Trophoblast cell (in vitro differentiated cells and primary cell): ENCODE measurements at regions not wholly inside any gene's neighbourhood (a gene's known extent, or its start where the extent isn't known, plus 50 kb on each side); places are given as distances from the start of the nearest gene placed in this dataset.
A peak's percentile ranks its signal among the peaks of the same experiment; 100 is the strongest.

Source experiments
- DNase-seq, 2 donors: peaks; one replicate each; pipeline ENCODE4 v3.0.0-alpha.2; 2016
- H2AFZ ChIP-seq: 2 replicates; pipeline ENCODE4 v1.6.1; 2013; ENCODE audit warnings: low read length, moderate library complexity, mild to moderate bottlenecking; ENCODE audit not compliant: insufficient read depth, poor library complexity
- H2AK5ac ChIP-seq: 2 replicates; pipeline ENCODE4 v1.6.1; 2013; ENCODE audit warnings: mild to moderate bottlenecking, low read length
- H2BK120ac ChIP-seq: 2 replicates; pipeline ENCODE4 v1.6.1; 2013; ENCODE audit warnings: low read length, mild to moderate bottlenecking, moderate library complexity; ENCODE audit not compliant: insufficient read depth, poor library complexity
- H2BK12ac ChIP-seq: 2 replicates; pipeline ENCODE4 v1.6.1; 2013; ENCODE audit warnings: mild to moderate bottlenecking, low read length, moderate library complexity
- H2BK5ac ChIP-seq: 2 replicates; pipeline ENCODE4 v1.6.1; 2013; ENCODE audit warnings: low read length, low read depth, moderate library complexity, mild to moderate bottlenecking; ENCODE audit not compliant: poor library complexity
- H3K14ac ChIP-seq: 2 replicates; pipeline ENCODE4 v1.6.1; 2013; ENCODE audit warnings: mild to moderate bottlenecking, low read length
- H3K18ac ChIP-seq: 2 replicates; pipeline ENCODE4 v1.6.1; 2013; ENCODE audit warnings: mild to moderate bottlenecking, low read length
- H3K23ac ChIP-seq: 2 replicates; pipeline ENCODE4 v1.6.1; 2013; ENCODE audit warnings: low read length
- H3K27ac ChIP-seq: 2 replicates; pipeline ENCODE4 v1.5.1; 2013; ENCODE audit warnings: low read depth, mild to moderate bottlenecking, inconsistent platforms, low read length, moderate library complexity
- H3K27me3 ChIP-seq: 2 replicates; pipeline ENCODE4 v1.6.1; 2013; ENCODE audit warnings: inconsistent platforms, mild to moderate bottlenecking, low read length, moderate library complexity; ENCODE audit not compliant: insufficient read depth
- H3K36me3 ChIP-seq, 2 experiments: 1 replicate in 1 of 2; 2 replicates in 1 of 2; pipeline ENCODE4 v1.6.1; 2013; ENCODE audit warnings: low read length in 2 of 2, mild to moderate bottlenecking in 2 of 2, moderate library complexity in 1 of 2; ENCODE audit not compliant: insufficient read depth in 2 of 2, control insufficient read depth in 1 of 2
- H3K4ac ChIP-seq: 2 replicates; pipeline ENCODE4 v1.6.1; 2013; ENCODE audit warnings: low read depth, mild to moderate bottlenecking, low read length, moderate library complexity
- H3K4me1 ChIP-seq, 2 experiments: 1 replicate in 1 of 2; 2 replicates in 1 of 2; pipeline ENCODE4 v1.6.1; 2013; ENCODE audit warnings: low read length in 2 of 2, mild to moderate bottlenecking in 2 of 2, moderate library complexity in 1 of 2; ENCODE audit not compliant: insufficient read depth in 2 of 2, control insufficient read depth in 1 of 2
- H3K4me2 ChIP-seq: 2 replicates; pipeline ENCODE4 v1.6.1; 2013; ENCODE audit warnings: inconsistent platforms, mild to moderate bottlenecking, low read length, moderate library complexity
- H3K4me3 ChIP-seq: 2 replicates; pipeline ENCODE4 v1.5.1; 2013; ENCODE audit warnings: mild to moderate bottlenecking, low read depth, low read length, inconsistent platforms
- H3K79me1 ChIP-seq: one replicate; pipeline ENCODE4 v1.6.1; 2013; ENCODE audit warnings: low read length
- H3K79me2 ChIP-seq: 2 replicates; pipeline ENCODE4 v1.6.1; 2013; ENCODE audit warnings: low read length, mild to moderate bottlenecking; ENCODE audit not compliant: control insufficient read depth, insufficient read depth, poor library complexity
- H3K9ac ChIP-seq: 2 replicates; pipeline ENCODE4 v1.6.1; 2013; ENCODE audit warnings: mild to moderate bottlenecking, low read length
- H3K9me3 ChIP-seq: 2 replicates; pipeline ENCODE4 v1.6.1; 2013; ENCODE audit warnings: low read depth, mild to moderate bottlenecking, control low read depth, inconsistent platforms, low read length; ENCODE audit not compliant: insufficient read depth
- H4K12ac ChIP-seq: 2 replicates; pipeline ENCODE4 v1.6.1; 2013; ENCODE audit warnings: low read depth, mild to moderate bottlenecking, low read length, moderate library complexity
- H4K8ac ChIP-seq: 2 replicates; pipeline ENCODE4 v1.6.1; 2013; ENCODE audit warnings: low read depth, mild to moderate bottlenecking, low read length, moderate library complexity
- H4K91ac ChIP-seq: one replicate; pipeline ENCODE4 v1.6.1; 2013; ENCODE audit warnings: low read depth, mild to moderate bottlenecking, low read length, moderate library complexity
- WGBS: extraction: QIAGEN DNeasy Blood & Tissue Kit; methylation state at CpG from one replicate; pipeline ENCODE4 v1.1.7; 2013; ENCODE audit warnings: missing lambda C conversion rate; ENCODE audit not compliant: insufficient read length, insufficient coverage; ENCODE audit errors: extremely low coverage; 5-methylcytosine and 5-hydroxymethylcytosine counted together

GRCh38 chr1:244239261-244239770, 188.2 kb downstream of the ZBTB18 start:
- DNase-seq: no peak
- peak overlapping the region; percentile 93 for H4K91ac ChIP-seq
- H3K14ac ChIP-seq: peak overlapping the region; percentile 58
- no peak overlapping the region for H3K4me3 ChIP-seq
- peak overlapping the region; percentile 91 for H3K4ac ChIP-seq
- no peak overlapping the region for H3K9ac ChIP-seq
- peak overlapping the region; percentile 91 for H4K8ac ChIP-seq
- peak overlapping the region; percentile 90 for H2BK120ac ChIP-seq
- H2BK12ac ChIP-seq: peak overlapping the region; percentile 78
- H3K27ac ChIP-seq: peak overlapping the region; percentile 38
- WGBS: no CpG with 5 or more reads among the region's 4 CpGs
- H3K4me2 ChIP-seq: no peak overlapping the region
- no peaks in the 10 kb centered on the region for H3K27me3 ChIP-seq
- H3K23ac ChIP-seq: no peak overlapping the region
- peak overlapping the region; percentile 52 for H3K18ac ChIP-seq
- peaks cover 13% of the 10 kb centered on the region for H3K79me1 ChIP-seq
- peaks cover 0 to 11% of the 10 kb centered on the region in 2 experiments for H3K4me1 ChIP-seq
- peak overlapping the region; percentile 59 for H2AFZ ChIP-seq
- peaks cover 2% of the 10 kb centered on the region for H3K79me2 ChIP-seq
- H3K9me3 ChIP-seq: peaks cover 2% of the 10 kb centered on the region
- peak overlapping the region; percentile 97 for H2AK5ac ChIP-seq
- peak overlapping the region; percentile 86 for H4K12ac ChIP-seq
- H3K36me3 ChIP-seq: no peaks in the 10 kb centered on the region
- H2BK5ac ChIP-seq: peak overlapping the region; percentile 90

DNA sequence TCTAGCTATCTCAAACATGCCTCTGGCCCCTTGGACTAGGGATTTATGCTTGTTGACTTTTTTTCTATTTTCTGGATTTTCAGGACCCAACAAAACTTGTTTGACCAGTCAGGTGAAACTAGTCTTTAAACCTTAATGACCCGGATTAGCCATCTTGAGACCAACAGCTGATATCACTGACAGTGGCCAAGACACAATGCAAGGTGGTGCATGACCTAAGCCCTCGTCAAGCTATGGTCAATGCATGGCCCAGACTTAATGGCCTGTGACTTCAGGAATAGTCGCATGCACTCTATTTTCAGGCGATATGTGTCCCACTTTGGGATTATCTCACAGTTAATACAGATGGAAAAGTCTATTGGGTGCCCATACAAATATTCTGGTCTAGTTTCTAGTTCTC, 190.4 kb downstream of the ZBTB18 start:
- no peak overlapping the region for H2BK120ac ChIP-seq
- H2BK12ac ChIP-seq: no peak overlapping the region
- H3K9ac ChIP-seq: no peak overlapping the region
- H3K79me1 ChIP-seq: peaks cover 13% of the 10 kb centered on the region
- H3K27me3 ChIP-seq: no peaks in the 10 kb centered on the region
- H3K9me3 ChIP-seq: peaks cover under 1% of the 10 kb centered on the region
- peak in 1 of 2 donors; percentile 30 for DNase-seq
- H3K4me2 ChIP-seq: no peak overlapping the region
- H3K36me3 ChIP-seq: no peaks in the 10 kb centered on the region
- no peak overlapping the region for H3K14ac ChIP-seq
- no peak overlapping the region for H3K4ac ChIP-seq
- peaks cover 2% of the 10 kb centered on the region for H3K79me2 ChIP-seq
- H4K91ac ChIP-seq: no peak overlapping the region
- no peak overlapping the region for H4K12ac ChIP-seq
- no peak overlapping the region for H3K27ac ChIP-seq
- H3K23ac ChIP-seq: no peak overlapping the region
- H3K4me1 ChIP-seq: peaks cover 0 to 11% of the 10 kb centered on the region in 2 experiments
- WGBS: no CpG with 5 or more reads among the region's 4 CpGs
- H2AFZ ChIP-seq: no peak overlapping the region
- no peak overlapping the region for H3K4me3 ChIP-seq
- H2BK5ac ChIP-seq: no peak overlapping the region
- H4K8ac ChIP-seq: no peak overlapping the region
- no peak overlapping the region for H3K18ac ChIP-seq
- no peak overlapping the region for H2AK5ac ChIP-seq

DNA sequence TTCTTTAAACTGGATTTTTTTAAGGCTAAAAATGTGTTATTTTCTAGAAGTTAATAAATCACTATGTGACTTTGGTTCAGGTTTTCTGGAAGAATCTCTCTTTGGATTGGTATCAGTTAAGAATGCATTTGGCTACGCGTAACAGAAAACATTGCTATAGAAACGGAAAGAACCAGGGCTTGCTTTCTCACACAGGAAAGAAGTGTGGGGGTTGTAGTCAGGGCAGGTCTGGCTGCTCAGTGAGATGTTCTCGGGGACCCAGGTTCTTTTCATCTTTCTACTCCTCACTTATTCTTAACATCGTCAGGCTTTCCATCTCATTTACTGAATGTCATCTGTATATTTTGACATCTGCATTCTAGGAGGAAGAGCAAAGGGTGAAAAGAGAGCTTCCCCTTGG, 191.4 kb downstream of the ZBTB18 start:
- H3K14ac ChIP-seq: no peak overlapping the region
- H2AK5ac ChIP-seq: no peak overlapping the region
- H3K9ac ChIP-seq: no peak overlapping the region
- no peak overlapping the region for H4K91ac ChIP-seq
- no peak overlapping the region for H4K12ac ChIP-seq
- H3K4me1 ChIP-seq: peaks cover 0 to 11% of the 10 kb centered on the region in 2 experiments
- no peaks in the 10 kb centered on the region for H3K27me3 ChIP-seq
- H3K4ac ChIP-seq: no peak overlapping the region
- no peak overlapping the region for H3K4me3 ChIP-seq
- H2BK5ac ChIP-seq: no peak overlapping the region
- WGBS: no CpG with 5 or more reads among the region's 5 CpGs
- no peak overlapping the region for H2BK120ac ChIP-seq
- DNase-seq: no peak
- H3K18ac ChIP-seq: no peak overlapping the region
- no peaks in the 10 kb centered on the region for H3K9me3 ChIP-seq
- H3K79me1 ChIP-seq: peaks cover 13% of the 10 kb centered on the region
- no peak overlapping the region for H2BK12ac ChIP-seq
- H4K8ac ChIP-seq: no peak overlapping the region
- H3K27ac ChIP-seq: no peak overlapping the region
- no peaks in the 10 kb centered on the region for H3K36me3 ChIP-seq
- H3K23ac ChIP-seq: no peak overlapping the region
- H3K79me2 ChIP-seq: peaks cover 2% of the 10 kb centered on the region
- no peak overlapping the region for H3K4me2 ChIP-seq
- H2AFZ ChIP-seq: no peak overlapping the region

DNA sequence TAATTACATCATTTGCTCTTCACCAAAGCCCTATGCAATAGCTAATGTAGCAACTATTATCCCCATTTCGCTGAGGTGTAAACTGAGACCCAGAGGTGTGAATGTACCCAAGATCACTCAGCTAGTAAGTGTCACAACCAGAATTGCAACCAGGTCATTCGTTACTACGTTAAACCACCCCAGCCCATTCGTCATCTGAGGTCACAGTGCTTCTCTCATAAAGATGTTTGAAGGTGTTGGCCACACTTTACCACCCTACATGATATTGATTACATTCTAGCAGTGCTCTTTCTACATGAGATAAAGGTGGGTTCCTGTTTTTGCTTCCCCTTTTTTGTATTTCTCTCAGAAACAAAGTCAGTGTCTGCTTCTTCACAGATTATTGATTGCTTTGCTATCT, 195.3 kb downstream of the ZBTB18 start:
- no peaks in the 10 kb centered on the region for H3K79me2 ChIP-seq
- H3K79me1 ChIP-seq: no peaks in the 10 kb centered on the region
- no peak overlapping the region for H2BK5ac ChIP-seq
- H3K9me3 ChIP-seq: no peaks in the 10 kb centered on the region
- no peak overlapping the region for H3K27ac ChIP-seq
- H3K14ac ChIP-seq: no peak overlapping the region
- no peak overlapping the region for H3K18ac ChIP-seq
- H4K91ac ChIP-seq: no peak overlapping the region
- H3K36me3 ChIP-seq: no peaks in the 10 kb centered on the region
- no peak overlapping the region for H3K4me2 ChIP-seq
- H4K8ac ChIP-seq: no peak overlapping the region
- H3K23ac ChIP-seq: no peak overlapping the region
- H2AK5ac ChIP-seq: no peak overlapping the region
- no peaks in the 10 kb centered on the region for H3K27me3 ChIP-seq
- H3K4me3 ChIP-seq: no peak overlapping the region
- no peak for DNase-seq
- WGBS: no CpG with 5 or more reads among the region's 4 CpGs
- H2BK120ac ChIP-seq: no peak overlapping the region
- H2BK12ac ChIP-seq: no peak overlapping the region
- peaks cover 0 to 6% of the 10 kb centered on the region in 2 experiments for H3K4me1 ChIP-seq
- H4K12ac ChIP-seq: no peak overlapping the region
- no peak overlapping the region for H2AFZ ChIP-seq
- no peak overlapping the region for H3K4ac ChIP-seq
- H3K9ac ChIP-seq: no peak overlapping the region
